Activated T-helper 2 cell treated with anti-CD3 and anti-CD28 coated beads, Interferon-gamma antibody, Interleukin-2, Interleukin-4, amounts not matched to agents 10 μg/mL and 5 μg/mL and 100 μg/mL, durations not matched to agents 14 hours and 24 hours and 36 hours (primary cell): ENCODE measurements at regions not wholly inside any gene's neighbourhood (a gene's known extent, or its start where the extent isn't known, plus 50 kb on each side); places are given as distances from the start of the nearest gene placed in this dataset.
"Not testable (repeated sequence)": the region's sequence is repeated elsewhere in the genome, so short reads cannot be mapped to it uniquely, and the experiment has no call there.

Source experiments
- DNase-seq: peaks from one replicate; pipeline ENCODE4 v3.0.0; 2021; ENCODE audit warnings: low spot score
- H3K27ac Mint-ChIP-seq: one replicate; pipeline ENCODE4 v1.8.0; 2021; ENCODE audit warnings: mixed read lengths
- H3K27me3 Mint-ChIP-seq: one replicate; pipeline ENCODE4 v1.8.0; 2021; ENCODE audit warnings: low read depth, mixed read lengths
- H3K36me3 Mint-ChIP-seq: one replicate; pipeline ENCODE4 v1.8.0; 2021; ENCODE audit warnings: low read depth, mixed read lengths
- H3K4me1 Mint-ChIP-seq: one replicate; pipeline ENCODE4 v1.8.0; 2021; ENCODE audit warnings: low read depth, mixed read lengths
- H3K4me3 Mint-ChIP-seq: one replicate; pipeline ENCODE4 v1.8.0; 2021; ENCODE audit warnings: low read depth, mild to moderate bottlenecking, moderate library complexity, mixed read lengths
- H3K9me3 Mint-ChIP-seq: one replicate; pipeline ENCODE4 v1.8.0; 2021; ENCODE audit warnings: mixed read lengths
- intact Hi-C: fragments of 100-400 bp; cut with micrococcal nuclease; formaldehyde crosslinking; loops from one replicate; pipeline ENCODE4 v1.15.1; 2023

GRCh38 chrX:51159378-51159777, 173.2 kb upstream of the NUDT10 start:
- H3K27ac Mint-ChIP-seq, DNase-seq, intact Hi-C loops, H3K4me3 Mint-ChIP-seq, H3K9me3 Mint-ChIP-seq, H3K36me3 Mint-ChIP-seq, H3K4me1 Mint-ChIP-seq, H3K27me3 Mint-ChIP-seq: not testable (repeated sequence)

GRCh38 chrX:51163730-51164129, 168.9 kb upstream of the NUDT10 start:
- H3K27ac Mint-ChIP-seq = no peak overlapping the region
- H3K4me3 Mint-ChIP-seq = no peak overlapping the region
- H3K4me1 Mint-ChIP-seq = no peaks in the 10 kb centered on the region
- H3K36me3 Mint-ChIP-seq = no peaks in the 10 kb centered on the region
- no peaks in the 10 kb centered on the region for H3K27me3 Mint-ChIP-seq
- H3K9me3 Mint-ChIP-seq = no peaks in the 10 kb centered on the region
- intact Hi-C loops = no loop called here
- DNase-seq = no peak

- H3K36me3 Mint-ChIP-seq, DNase-seq, H3K27ac Mint-ChIP-seq, H3K4me3 Mint-ChIP-seq, H3K27me3 Mint-ChIP-seq, H3K4me1 Mint-ChIP-seq, intact Hi-C loops, H3K9me3 Mint-ChIP-seq: not testable (repeated sequence)
Measured at GRCh38 chrX:51178356-51178900, 154.2 kb upstream of the NUDT10 start.

GRCh38 chrX:51179805-51180204, 152.8 kb upstream of the NUDT10 start:
- H3K4me3 Mint-ChIP-seq, H3K27ac Mint-ChIP-seq, H3K36me3 Mint-ChIP-seq, H3K9me3 Mint-ChIP-seq, H3K4me1 Mint-ChIP-seq, intact Hi-C loops, DNase-seq, H3K27me3 Mint-ChIP-seq: not testable (repeated sequence)

GRCh38 chrX:51182545-51182944, 150.1 kb upstream of the NUDT10 start:
- Mint-ChIP-seq H3K27me3 (no peaks in the 10 kb centered on the region), H3K9me3 (no peaks in the 10 kb centered on the region), H3K4me3 (no peak overlapping the region), H3K27ac (no peak overlapping the region), H3K4me1 (no peaks in the 10 kb centered on the region), H3K36me3 (no peaks in the 10 kb centered on the region)
- intact Hi-C loops = no loop called here
- no peak for DNase-seq

- no peaks in the 10 kb centered on the region for H3K4me1 Mint-ChIP-seq
Measured at GRCh38 chrX:51192104-51192503, 140.5 kb upstream of the NUDT10 start.

GRCh38 chrX:51215266-51215665, 117.4 kb upstream of the NUDT10 start:
- no peak for DNase-seq
- Mint-ChIP-seq H3K9me3 (no peaks in the 10 kb centered on the region), H3K4me3 (no peak overlapping the region), H3K27ac (no peak overlapping the region), H3K27me3 (no peaks in the 10 kb centered on the region), H3K4me1 (no peaks in the 10 kb centered on the region), H3K36me3 (no peaks in the 10 kb centered on the region)
- intact Hi-C loops = no loop called here

More at GRCh38 chrX:51192104-51192503, 140.5 kb upstream of the NUDT10 start:
- peaks cover 5% of the 10 kb centered on the region for H3K9me3 Mint-ChIP-seq
- H3K27me3 Mint-ChIP-seq = no peaks in the 10 kb centered on the region
- DNase-seq = no peak
- no peak overlapping the region for H3K27ac Mint-ChIP-seq
- no peak overlapping the region for H3K4me3 Mint-ChIP-seq
- H3K36me3 Mint-ChIP-seq = no peaks in the 10 kb centered on the region
- intact Hi-C loops = no loop called here

- intact Hi-C loops = no loop called here
- Mint-ChIP-seq H3K36me3 (no peaks in the 10 kb centered on the region), H3K27ac (no peak overlapping the region), H3K9me3 (no peaks in the 10 kb centered on the region), H3K4me3 (no peak overlapping the region), H3K4me1 (no peaks in the 10 kb centered on the region), H3K27me3 (no peaks in the 10 kb centered on the region)
- no peak for DNase-seq
Measured at GRCh38 chrX:51215856-51216255, 116.8 kb upstream of the NUDT10 start.

- Mint-ChIP-seq H3K27ac (no peak overlapping the region), H3K4me1 (peaks cover 1% of the 10 kb centered on the region), H3K4me3 (no peak overlapping the region), H3K36me3 (no peaks in the 10 kb centered on the region), H3K27me3 (no peaks in the 10 kb centered on the region), H3K9me3 (peaks cover 35% of the 10 kb centered on the region)
- no peak for DNase-seq
- intact Hi-C loops = no loop called here
Measured at GRCh38 chrX:51242212-51242611, 90.4 kb upstream of the NUDT10 start.

GRCh38 chrX:51257490-51257889, 75.1 kb upstream of the NUDT10 start:
- Mint-ChIP-seq H3K4me1 (no peaks in the 10 kb centered on the region), H3K27ac (no peak overlapping the region), H3K4me3 (no peak overlapping the region), H3K27me3 (no peaks in the 10 kb centered on the region), H3K9me3 (no peaks in the 10 kb centered on the region), H3K36me3 (no peaks in the 10 kb centered on the region)
- DNase-seq = no peak
- intact Hi-C loops = no loop called here

- H3K27me3 Mint-ChIP-seq, H3K36me3 Mint-ChIP-seq, H3K27ac Mint-ChIP-seq, H3K4me3 Mint-ChIP-seq, intact Hi-C loops, DNase-seq, H3K9me3 Mint-ChIP-seq, H3K4me1 Mint-ChIP-seq: not testable (repeated sequence)
Measured at GRCh38 chrX:51262271-51262670, 70.4 kb upstream of the NUDT10 start.

- Mint-ChIP-seq H3K27me3 (no peaks in the 10 kb centered on the region), H3K9me3 (no peaks in the 10 kb centered on the region), H3K36me3 (no peaks in the 10 kb centered on the region), H3K4me3 (no peak overlapping the region), H3K4me1 (no peaks in the 10 kb centered on the region), H3K27ac (no peak overlapping the region)
- DNase-seq = no peak
- intact Hi-C loops = no loop called here
Measured at GRCh38 chrX:51272638-51273037, 60.0 kb upstream of the NUDT10 start.

GRCh38 chrX:51281758-51282318, 50.8 kb upstream of the NUDT10 start:
- no peak overlapping the region for H3K27ac Mint-ChIP-seq
- H3K4me3 Mint-ChIP-seq = no peak overlapping the region
- no peaks in the 10 kb centered on the region for H3K4me1 Mint-ChIP-seq
- no peaks in the 10 kb centered on the region for H3K9me3 Mint-ChIP-seq
- H3K36me3 Mint-ChIP-seq = no peaks in the 10 kb centered on the region
- DNase-seq = no peak
- no peaks in the 10 kb centered on the region for H3K27me3 Mint-ChIP-seq
- intact Hi-C loops = no loop called here
